ENCODE measurements at regions not wholly inside any gene's neighbourhood (a gene's known extent, or its start where the extent isn't known, plus 50 kb on each side); places are given as distances from the start of the nearest gene placed in this dataset.
"Not testable (repeated sequence)": the region's sequence is repeated elsewhere in the genome, so short reads cannot be mapped to it uniquely, and the experiment has no call there.

- not testable (repeated sequence) for TF ChIP-seq EZH2 (IDR thresholded peaks at IDR 0.05; ENCODE audit: borderline replicate concordance, low read length); CTCF (IDR thresholded peaks at IDR 0.05; ENCODE audit: low read length)
Observed at GRCh38 chr2:58386904-58387303, 145.8 kb upstream of the FANCL start.

Data from OCI-LY1 (cell line).